ENCODE measurements at regions not wholly inside any gene's neighbourhood (a gene's known extent, or its start where the extent isn't known, plus 50 kb on each side); places are given as distances from the start of the nearest gene placed in this dataset.

- Histone ChIP-seq H3K9me3 (peaks cover 0 to 4% (median 0%) of the 10 kb centered on the region in 4 donors), H3K27ac (no peak overlapping the region), H3K4me1 (peaks cover 0 to 10% (median 5%) of the 10 kb centered on the region in 4 donors), H3K36me3 (no peaks in the 10 kb centered on the region), H3K4me3 (no peak overlapping the region), H3K27me3 (peaks cover 0 to 8% (median 0%) of the 10 kb centered on the region in 3 donors)
- TF ChIP-seq POLR2AphosphoS5 (IDR thresholded peaks at IDR 0.05) (no peak), EP300 (IDR thresholded peaks at IDR 0.05) (no peak), CTCF (IDR thresholded peaks at IDR 0.05) (no peak), POLR2A (IDR thresholded peaks at IDR 0.05) (no peak)
- no peak for DNase-seq
- intact Hi-C loops (cut with DNase I; ENCODE audit: low total_unique reads), result no loop called here
- WGBS, 5 donors, result 40 to 64% (median 58%) methylated on average over 10 of the region's 10 CpGs
Measured at GRCh38 chr16:88312732-88313131, 70.0 kb upstream of the ZNF469 start.

GRCh38 chr16:88314991-88315542 is 67.7 kb upstream of the ZNF469 start:
- Histone ChIP-seq H3K4me3 (no peak overlapping the region), H3K4me1 (peaks cover 0 to 10% (median 5%) of the 10 kb centered on the region in 4 donors), H3K36me3 (no peaks in the 10 kb centered on the region), H3K9me3 (no peaks in the 10 kb centered on the region), H3K27ac (no peak overlapping the region), H3K27me3 (peaks cover 0 to 16% (median 0%) of the 10 kb centered on the region in 3 donors)
- 71 to 87% (median 75%) methylated on average over 13 to 16 of the region's 16 CpGs for WGBS, 5 donors
- TF ChIP-seq EP300 (IDR thresholded peaks at IDR 0.05), result no peak
- no peak for TF ChIP-seq POLR2AphosphoS5 (IDR thresholded peaks at IDR 0.05)
- no peak for TF ChIP-seq CTCF (IDR thresholded peaks at IDR 0.05)
- TF ChIP-seq POLR2A (IDR thresholded peaks at IDR 0.05), result no peak
- DNase-seq, result no peak
- intact Hi-C loops (cut with DNase I; ENCODE audit: low total_unique reads), result no loop called here

GRCh38 chr16:88315543-88316105 is 67.1 kb upstream of the ZNF469 start:
- WGBS, 5 donors, result 15 to 39% (median 27%) methylated on average over 12 to 20 of the region's 20 CpGs
- peak; percentile 38 to 73 for DNase-seq
- no peak overlapping the region for H3K4me3 ChIP-seq
- TF ChIP-seq CTCF (IDR thresholded peaks at IDR 0.05) (no peak), POLR2AphosphoS5 (IDR thresholded peaks at IDR 0.05) (no peak), EP300 (IDR thresholded peaks at IDR 0.05) (no peak), POLR2A (IDR thresholded peaks at IDR 0.05) (no peak)
- H3K27ac ChIP-seq, result no peak overlapping the region
- peaks cover 0 to 10% (median 5%) of the 10 kb centered on the region in 4 donors for H3K4me1 ChIP-seq
- no peaks in the 10 kb centered on the region for H3K9me3 ChIP-seq
- peaks cover 0 to 16% (median 0%) of the 10 kb centered on the region in 3 donors for H3K27me3 ChIP-seq
- intact Hi-C loops (cut with DNase I; ENCODE audit: low total_unique reads), result no loop called here
- H3K36me3 ChIP-seq, result no peaks in the 10 kb centered on the region

GRCh38 chr16:88316151-88316550 is 66.6 kb upstream of the ZNF469 start:
- no peak for TF ChIP-seq CTCF (IDR thresholded peaks at IDR 0.05)
- TF ChIP-seq EP300 (IDR thresholded peaks at IDR 0.05), result no peak
- no peak for TF ChIP-seq POLR2A (IDR thresholded peaks at IDR 0.05)
- TF ChIP-seq POLR2AphosphoS5 (IDR thresholded peaks at IDR 0.05), result no peak
- H3K9me3 ChIP-seq, result no peaks in the 10 kb centered on the region
- H3K4me1 ChIP-seq, result peaks cover 0 to 10% (median 5%) of the 10 kb centered on the region in 4 donors
- DNase-seq, result no peak
- H3K27me3 ChIP-seq, result peaks cover 0 to 16% (median 0%) of the 10 kb centered on the region in 3 donors
- H3K27ac ChIP-seq, result no peak overlapping the region
- H3K36me3 ChIP-seq, result no peaks in the 10 kb centered on the region
- intact Hi-C loops (cut with DNase I; ENCODE audit: low total_unique reads), result no loop called here
- H3K4me3 ChIP-seq, result no peak overlapping the region
- WGBS, 5 donors, result 75 to 90% (median 86%) methylated on average over 15 to 17 of the region's 17 CpGs
